LNCaP clone FGC (cell line): ENCODE measurements at regions not wholly inside any gene's neighbourhood (a gene's known extent, or its start where the extent isn't known, plus 50 kb on each side); places are given as distances from the start of the nearest gene placed in this dataset.
A peak's percentile ranks its signal among the peaks of the same experiment; 100 is the strongest.

Experiments
- DNase-seq: peaks from one replicate; pipeline ENCODE4 v3.0.0-alpha.2; 2011; ENCODE audit warnings: low read depth
- H3K4me3 ChIP-seq: 2 replicates; pipeline ENCODE4 v1.5.1; 2011; ENCODE audit warnings: mild to moderate bottlenecking, low read depth, low read length, control low read depth
- TF ChIP-seq, protein P1 (sequence below): IDR thresholded peaks from 2 replicates; pipeline ENCODE4 v1.5.1; 2012; ENCODE audit warnings: mild to moderate bottlenecking; ENCODE audit not compliant: control insufficient read depth, insufficient read depth; ENCODE audit errors: extremely low read depth

DNA sequence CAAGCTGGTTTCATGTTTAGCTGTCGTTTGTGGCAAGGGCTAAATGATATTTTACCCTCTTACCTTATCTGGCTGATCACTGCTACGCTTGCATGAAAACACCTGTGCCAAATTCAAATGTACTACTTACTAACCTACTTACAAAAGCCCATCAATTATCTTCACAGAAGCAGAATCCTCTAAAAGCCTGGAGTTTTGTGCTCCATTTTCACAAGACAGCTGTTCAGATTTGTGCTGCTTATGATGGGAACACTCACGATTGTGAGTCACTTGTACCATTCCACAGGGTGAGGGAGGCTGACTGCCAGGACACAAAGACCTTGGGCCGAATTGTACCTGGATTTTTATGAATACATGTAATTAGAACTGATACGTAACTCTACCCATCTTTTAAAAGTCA, 245.0 kb upstream of the NPY start:
- DNase-seq = no peak
- TF ChIP-seq, protein P1, sequence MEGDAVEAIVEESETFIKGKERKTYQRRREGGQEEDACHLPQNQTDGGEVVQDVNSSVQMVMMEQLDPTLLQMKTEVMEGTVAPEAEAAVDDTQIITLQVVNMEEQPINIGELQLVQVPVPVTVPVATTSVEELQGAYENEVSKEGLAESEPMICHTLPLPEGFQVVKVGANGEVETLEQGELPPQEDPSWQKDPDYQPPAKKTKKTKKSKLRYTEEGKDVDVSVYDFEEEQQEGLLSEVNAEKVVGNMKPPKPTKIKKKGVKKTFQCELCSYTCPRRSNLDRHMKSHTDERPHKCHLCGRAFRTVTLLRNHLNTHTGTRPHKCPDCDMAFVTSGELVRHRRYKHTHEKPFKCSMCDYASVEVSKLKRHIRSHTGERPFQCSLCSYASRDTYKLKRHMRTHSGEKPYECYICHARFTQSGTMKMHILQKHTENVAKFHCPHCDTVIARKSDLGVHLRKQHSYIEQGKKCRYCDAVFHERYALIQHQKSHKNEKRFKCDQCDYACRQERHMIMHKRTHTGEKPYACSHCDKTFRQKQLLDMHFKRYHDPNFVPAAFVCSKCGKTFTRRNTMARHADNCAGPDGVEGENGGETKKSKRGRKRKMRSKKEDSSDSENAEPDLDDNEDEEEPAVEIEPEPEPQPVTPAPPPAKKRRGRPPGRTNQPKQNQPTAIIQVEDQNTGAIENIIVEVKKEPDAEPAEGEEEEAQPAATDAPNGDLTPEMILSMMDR = no peak
- no peak overlapping the region for H3K4me3 ChIP-seq

DNA sequence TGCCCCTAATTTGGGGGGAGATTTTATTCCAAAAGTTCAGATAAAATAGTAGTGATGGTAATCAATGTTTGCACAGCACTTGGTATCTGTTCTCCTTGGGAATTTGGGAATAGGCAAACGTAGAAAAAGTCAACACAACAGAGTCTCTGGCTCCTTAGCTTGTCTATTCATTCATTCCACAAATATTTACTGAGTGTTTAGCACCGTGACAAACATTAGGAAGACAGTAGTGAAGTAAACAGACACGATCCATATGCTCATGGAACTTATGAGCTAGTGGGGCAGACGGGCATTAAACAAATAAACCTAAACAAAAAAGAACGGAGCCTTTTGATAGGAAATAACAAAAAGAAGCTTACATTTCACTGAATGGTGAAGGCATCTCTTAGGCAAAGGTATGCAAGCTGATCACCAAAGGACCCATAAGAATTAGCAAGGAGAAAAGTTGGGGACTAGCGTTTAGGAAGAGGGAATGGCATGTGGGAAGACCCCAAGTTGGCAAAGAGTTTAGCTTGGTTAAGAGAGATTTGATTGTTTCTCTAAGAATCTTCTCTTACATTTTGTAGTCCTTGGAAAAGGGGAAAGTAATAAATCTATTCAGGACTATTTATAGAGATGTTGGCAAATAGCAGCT, 243.9 kb upstream of the NPY start:
- no peak overlapping the region for H3K4me3 ChIP-seq
- TF ChIP-seq, protein P1 = no peak
- DNase-seq = peak; percentile 89

DNA sequence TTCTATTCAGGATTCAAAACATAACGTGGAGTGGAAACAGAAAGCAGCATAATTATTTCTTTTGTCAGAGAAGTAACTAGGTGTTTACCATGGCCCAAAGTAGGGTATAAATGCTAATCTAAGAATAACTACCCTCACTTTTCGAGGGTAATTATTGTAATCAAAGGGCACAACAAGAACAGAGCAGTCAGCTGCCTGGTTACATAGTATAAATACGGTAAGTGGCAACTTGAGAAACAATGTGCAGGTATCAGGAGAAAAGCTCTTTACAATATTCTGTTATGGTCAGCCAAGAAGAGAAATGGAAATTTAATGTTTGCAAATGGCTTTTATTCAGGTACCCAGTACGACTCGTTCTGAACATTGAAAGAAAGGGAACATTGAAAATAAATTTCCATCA, 242.0 kb upstream of the NPY start:
- H3K4me3 ChIP-seq = no peak overlapping the region
- TF ChIP-seq, protein P1 = no peak
- DNase-seq = no peak

DNA sequence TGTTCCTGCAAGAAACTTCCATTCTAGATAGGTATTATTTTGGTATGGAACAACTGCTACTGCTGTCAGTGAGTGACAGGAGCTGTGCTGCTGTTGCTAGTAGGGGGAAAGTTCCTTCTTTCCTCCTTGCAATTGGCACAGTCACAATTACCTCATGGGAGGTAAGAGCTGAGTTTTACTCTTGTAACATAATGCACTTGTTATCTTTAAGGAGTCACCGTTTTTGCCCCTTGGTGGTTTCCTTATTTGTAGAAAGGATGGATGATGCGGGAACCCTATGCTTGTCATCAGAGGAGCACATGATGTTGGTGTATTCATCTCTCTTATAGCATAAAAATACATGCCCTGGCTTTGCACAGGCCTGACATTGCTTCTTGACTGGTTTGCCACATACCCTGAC, 234.7 kb upstream of the NPY start:
- DNase-seq = no peak
- TF ChIP-seq, protein P1 = no peak
- H3K4me3 ChIP-seq = no peak overlapping the region

DNA sequence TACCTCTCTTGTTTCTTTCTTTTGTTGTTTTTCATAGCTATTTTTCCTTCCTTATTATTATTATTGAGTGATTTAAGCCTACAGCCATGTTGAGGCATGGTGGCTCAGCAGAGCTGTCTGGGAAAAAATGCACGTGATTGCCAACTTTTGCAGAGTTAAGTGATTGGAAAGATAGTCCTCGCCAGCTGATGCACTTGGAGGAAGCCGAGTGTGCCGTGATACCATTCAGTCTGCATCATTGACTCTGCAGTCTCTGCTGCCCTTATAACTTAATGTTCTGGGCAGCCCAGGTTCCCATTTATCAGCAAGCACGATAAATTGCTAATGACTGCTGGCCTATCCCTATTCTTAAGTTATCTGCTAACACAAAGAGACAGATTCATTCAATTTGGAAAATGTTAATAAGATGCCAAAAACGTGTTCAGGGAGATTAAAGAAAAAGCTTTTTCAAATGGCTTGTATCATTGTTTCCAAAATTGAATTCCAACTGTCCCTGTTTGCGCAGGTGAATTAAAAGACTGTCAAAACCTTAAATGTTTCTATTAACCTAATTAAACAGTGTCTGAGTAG, 232.9 kb upstream of the NPY start:
- TF ChIP-seq, protein P1 = no peak
- DNase-seq = no peak
- no peak overlapping the region for H3K4me3 ChIP-seq

DNA sequence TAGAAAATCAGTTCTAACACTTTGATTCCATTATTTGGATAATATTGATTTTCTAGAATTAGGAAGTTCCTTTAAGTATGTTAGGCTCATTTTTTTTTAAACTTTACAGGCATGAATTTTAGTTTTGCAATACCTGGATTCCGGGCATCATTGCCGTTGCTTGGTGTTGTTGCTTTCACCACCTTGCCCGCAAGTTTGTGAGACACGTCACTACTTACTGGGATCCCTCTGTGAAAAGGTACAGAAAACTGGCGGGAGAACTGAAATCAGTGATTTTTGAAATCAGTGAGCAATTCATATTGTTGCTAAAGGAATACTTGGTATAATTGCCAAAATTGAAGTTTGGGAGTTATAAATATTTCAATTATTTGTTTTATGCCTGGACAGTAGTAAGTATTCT, 232.3 kb upstream of the NPY start:
- TF ChIP-seq, protein P1 = no peak
- no peak overlapping the region for H3K4me3 ChIP-seq
- no peak for DNase-seq

DNA sequence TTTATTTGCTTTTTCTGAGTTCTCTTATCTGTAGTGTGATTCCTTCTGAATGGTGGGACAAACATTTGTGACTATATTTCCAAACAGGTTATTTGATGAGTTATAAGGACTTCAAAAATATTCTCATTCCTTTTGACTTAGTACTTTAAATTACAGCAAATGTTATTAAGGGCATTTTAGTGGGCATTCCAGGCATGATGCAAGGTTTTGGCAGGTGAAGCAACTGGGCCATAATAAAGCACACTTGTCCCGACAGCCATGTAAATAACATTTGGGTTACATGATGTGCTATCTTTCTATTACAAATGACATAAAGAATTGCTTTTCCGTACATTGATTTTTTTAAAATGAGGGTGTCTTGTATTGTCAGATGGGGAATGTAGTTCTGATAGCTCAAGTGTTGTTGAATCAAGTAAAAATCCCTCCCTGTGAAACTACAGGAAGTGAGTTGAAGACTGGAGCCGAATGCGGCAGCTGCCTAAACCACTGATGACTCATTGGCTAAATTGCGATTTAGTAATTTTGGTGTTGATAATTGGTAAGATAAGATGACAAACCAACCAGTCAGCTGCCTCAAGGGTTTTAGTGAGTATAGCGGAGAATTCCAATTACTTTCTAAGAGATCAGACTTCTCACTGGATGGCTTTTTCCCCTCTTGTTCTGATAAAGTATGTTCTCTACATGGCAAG, 231.3 kb upstream of the NPY start:
- no peak overlapping the region for H3K4me3 ChIP-seq
- TF ChIP-seq, protein P1 = no peak
- DNase-seq = no peak
